Lung microvascular endothelial cell (primary cell): ENCODE measurements at regions not wholly inside any gene's neighbourhood (a gene's known extent, or its start where the extent isn't known, plus 50 kb on each side); places are given as distances from the start of the nearest gene placed in this dataset.

ENCODE experiments used
- DNase-seq, 2 donors: peaks; one replicate each; pipeline versions ENCODE4 v3.0.0 to v3.0.0-alpha.2; 2010; ENCODE audit warnings: low read depth in 2 of 2

DNA sequence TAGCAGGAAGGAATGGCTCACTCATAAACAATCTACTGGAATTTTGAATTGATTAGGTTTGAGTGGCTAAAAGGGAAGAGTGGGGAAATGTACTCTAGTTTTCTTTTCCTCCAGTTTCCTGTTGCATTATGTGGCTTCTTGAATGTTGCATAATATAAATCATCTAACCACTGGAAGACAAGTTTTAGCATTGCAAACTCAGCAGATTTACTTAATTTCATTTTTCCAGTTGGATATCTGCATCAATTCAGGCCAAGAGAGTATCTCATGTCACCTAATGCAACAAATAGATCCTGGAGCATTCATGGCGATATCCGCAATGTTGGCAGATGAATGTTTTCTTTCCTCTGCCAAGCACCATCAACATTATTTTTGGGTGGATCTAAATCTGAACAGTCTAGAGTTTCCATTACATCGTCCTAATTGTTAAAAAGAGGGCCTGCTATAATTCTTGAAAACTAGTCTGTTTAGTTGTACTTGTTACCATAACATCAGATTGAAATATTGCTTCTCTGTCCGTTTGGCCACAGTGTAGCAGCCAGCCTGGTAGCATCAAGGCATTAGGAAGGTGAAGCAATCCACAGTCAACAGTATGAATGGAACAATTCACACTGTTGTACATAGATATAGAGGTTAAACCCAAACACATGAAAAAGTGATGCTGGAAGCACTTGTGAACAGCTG lies 544.2 kb downstream of the ETNK1 start:
- DNase-seq: no peak

DNA sequence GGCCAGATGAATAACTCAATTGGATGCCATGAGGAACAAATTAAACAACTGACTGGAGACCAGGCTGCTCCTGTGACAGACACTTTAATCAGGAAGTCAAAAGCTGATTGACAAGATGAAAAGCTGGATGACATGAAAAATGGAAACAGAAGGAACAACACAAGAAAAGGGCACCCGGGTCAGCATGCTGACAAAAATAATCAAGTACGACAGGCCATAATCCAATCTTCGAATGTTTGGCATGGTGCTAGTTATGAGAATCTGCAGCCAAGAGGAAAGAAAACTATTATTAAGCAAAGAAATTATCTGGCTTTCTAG lies 544.7 kb downstream of the ETNK1 start:
- no peak for DNase-seq

DNA sequence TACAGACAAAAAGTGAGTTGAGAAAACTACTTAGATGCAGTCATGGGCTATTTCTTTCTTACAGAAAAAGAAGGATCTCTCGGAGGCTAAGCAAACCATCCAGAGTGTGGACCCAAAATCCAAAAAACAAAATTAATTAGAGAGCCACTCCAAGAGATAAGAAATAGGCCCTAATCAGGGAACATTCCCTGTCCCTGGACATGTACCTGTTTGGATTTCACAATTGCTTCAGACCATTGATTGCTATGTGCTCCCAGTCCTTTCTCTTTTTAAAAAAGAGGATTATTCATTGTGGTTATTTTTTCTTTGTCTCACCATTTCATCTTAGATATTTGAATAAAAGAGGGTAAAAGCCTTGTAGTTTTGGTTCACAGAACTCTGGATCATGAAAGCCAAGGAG lies 549.9 kb downstream of the ETNK1 start:
- no peak for DNase-seq

DNA sequence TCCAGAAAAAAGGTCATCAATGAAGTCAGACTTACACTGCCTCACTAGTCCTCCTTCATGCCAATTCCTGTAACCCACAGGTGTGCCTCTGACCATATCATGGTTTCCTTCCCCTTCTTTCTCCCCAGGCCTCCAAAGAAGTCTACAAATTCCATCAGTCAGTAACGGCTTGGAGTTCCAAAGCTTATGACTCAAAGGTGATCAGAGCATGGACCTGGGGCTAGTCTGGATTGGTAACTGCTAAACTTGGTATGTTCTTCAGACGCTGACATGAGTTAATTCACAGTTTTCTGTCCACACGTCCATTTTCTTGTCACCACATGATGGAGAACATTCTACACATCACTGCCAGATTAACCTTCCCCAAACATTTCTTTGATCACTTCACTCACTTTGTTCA lies 560.4 kb downstream of the ETNK1 start:
- no peak for DNase-seq

DNA sequence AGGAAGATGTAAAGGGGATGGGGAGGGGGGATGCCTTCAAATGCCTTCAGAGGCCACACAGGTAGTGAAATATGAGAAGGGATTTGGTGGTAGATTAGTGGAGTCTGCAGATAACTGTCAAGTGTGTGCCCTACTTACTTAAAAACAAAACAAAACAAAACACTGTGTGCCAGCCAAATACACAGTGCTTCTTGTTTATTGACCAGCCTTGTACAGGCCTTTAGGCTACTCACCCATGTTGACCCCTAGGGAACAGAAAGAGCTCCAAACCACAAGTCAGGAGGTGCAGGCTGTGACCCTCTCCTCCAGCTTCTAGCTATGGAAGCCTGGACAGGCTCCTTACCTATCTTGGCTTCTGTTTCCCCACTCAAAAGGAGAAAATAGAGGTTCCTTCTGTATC lies 562.0 kb downstream of the ETNK1 start:
- no peak for DNase-seq

DNA sequence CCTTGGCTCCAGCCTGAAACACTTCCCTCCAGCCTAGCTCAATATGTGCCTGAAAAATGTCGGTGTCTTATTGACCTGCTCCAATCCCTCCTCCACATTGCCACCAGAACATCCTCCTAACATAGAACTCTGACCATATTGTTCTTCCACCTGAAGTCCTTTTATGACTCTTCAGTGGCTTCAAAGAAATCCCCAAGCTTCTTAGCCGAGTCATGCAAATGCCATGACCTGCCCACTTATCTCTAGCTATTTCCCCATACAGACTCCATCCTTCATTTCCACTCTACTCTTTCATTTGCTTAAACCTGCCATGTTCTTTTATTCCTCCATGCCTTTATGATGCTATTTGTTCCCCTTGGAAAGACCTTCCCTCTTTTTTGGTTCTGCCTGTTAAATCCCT lies 568.6 kb downstream of the ETNK1 start:
- DNase-seq: no peak

DNA sequence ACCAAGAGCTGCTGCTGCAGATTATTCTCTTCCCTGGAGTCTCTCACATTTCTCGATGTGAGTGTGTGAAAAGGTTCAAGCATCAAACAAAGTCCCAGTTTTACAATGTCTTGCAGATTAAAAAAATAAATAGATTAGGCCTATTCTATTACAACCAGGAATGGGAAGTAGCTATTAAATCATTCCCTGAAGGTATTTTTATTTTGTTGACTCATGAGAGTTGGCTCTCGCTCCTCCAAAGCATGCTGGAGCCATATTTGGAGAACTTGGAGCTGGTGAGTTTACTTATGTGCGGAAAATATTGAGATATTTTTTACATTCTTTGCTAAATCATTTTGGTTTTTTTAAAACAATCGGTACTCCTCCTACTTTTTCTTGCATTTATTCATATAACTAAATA lies 572.3 kb downstream of the ETNK1 start:
- DNase-seq: no peak

DNA sequence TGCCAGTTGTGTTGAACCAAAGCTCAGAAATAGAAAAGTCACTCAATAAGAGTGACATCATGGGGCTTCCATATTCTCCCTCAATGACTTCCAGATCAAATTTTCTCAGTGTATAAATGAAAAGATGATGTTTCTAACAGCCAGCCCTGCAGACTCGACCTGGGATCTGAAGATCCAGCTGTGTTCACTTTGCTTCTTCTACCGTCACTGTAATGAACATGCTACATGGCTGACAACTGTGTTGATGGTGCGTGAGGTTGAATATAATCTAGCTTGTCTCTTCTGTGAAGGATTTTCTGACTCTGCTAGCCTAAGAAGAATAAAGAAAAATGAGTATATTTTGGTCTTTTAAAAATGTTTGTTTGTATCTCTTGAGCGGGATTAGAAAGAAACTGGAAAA lies 577.8 kb downstream of the ETNK1 start:
- no peak for DNase-seq

DNA sequence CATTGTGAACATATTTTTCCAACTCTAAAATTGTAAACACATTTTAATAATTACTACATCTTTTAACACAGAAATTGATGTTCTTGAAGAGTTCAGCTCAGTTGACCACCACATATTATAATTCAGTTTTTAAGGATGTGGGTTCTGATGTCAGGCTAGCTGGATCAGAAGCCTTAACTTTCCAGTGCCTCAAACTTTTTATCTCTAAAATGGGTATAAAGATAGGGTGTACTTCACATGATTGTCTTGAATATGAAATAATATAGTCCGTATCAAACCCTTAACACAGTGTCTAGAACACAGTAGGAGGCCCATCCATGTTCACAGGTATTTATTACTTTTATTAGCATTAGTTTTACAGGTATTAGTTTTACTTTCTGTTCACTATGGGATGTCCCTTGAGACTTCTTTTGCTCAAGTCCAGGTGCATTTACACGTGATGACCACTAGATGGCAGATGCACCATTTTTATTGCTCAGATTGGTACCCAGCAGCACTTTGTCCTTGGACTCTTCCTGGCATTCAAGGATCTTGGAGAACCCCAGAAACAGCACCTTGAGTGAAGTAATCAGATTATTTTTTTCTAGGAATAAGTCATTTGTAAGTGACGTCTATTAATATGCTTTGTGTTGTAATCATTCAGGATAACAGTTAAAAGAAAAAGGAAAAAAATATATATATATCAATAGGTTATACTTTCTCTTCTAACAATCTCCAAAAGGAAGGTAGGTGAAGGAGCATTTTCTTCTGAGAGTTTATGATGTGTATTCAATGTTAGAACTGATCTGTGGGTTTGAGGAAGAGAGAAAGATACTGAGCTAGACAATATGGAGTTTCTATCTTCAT lies 580.2 kb downstream of the ETNK1 start:
- DNase-seq: peak; percentile 64 to 69

DNA sequence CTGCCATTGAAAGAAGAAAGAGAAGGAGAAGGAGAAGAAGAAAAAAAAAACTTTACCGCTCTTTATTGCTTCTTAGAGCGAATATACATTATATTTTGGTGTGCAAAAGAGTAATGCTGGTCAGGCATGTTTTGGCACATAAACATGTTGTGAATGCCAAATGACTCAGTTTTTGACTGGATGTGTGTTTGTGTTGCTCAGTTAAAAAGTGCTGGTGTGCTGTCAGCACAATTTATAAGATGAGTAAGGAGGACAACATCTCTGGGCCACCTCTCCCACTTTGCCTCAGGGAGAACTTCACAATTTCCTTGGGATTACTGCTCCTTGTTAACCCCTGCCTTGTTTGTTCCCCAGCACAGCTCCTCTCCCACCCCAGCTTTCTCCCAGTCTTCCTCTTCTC lies 584.8 kb downstream of the ETNK1 start:
- DNase-seq: no peak

DNA sequence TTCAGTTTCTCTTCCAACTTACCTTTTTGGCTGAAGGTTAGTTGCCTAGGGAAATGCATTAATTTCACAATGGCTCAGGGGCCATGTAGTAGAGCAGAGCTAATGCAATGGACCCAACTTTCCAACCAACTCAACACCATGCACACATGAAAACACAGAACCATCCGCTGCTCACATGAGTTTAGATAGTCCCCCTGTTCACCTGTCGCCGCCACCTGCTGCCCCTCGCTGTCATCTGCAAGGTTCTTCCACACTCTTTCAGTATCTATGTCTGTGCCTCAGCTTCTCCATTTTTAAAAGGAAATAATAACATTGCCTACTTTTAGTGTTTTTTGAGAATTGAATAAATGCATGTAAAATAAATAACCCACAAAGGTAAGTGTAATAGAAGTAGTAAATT lies 585.6 kb downstream of the ETNK1 start:
- DNase-seq: no peak

DNA sequence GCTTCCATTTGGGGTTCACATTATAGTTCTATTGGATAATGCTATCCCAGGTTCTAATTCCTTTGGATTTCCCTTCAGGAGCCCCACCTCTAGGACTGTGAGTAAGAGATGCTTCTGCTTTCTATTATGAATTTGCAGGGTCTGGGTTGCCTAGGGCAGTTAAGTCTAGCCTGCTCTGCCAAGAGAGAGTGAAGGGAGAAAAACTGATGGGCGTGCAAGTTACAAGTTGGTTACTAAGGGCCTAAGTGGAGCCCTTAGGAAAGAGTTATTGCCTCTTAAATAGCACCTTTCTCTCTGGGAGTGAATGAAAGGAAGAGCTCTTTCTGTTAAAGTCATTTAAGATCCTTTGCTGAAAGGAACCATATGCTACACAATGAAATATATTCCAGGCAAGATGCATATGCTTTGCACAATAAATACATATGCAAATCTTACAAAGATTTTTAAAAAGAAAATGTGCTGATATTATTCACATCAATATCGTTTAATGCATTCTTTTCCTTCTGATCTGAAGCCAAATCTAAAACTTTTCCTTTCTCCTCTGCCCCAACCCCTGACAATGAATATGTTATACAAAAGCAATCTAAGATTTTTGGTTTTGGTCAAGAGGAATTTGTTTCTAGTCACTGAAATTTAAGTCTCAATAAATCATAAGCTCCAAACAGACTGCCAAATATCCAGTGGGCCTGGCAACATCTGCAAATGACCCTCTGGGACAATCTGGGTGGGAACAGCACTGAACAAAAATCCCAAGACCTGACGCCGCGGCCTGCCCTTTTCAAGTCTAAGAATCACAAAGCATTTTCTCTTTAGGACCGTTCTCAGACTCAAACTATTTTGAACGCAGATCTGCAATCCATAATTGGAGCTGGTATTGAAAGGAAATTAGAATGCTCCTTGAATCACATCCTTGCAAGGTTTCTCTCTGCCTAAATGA lies 586.7 kb downstream of the ETNK1 start:
- no peak for DNase-seq

DNA sequence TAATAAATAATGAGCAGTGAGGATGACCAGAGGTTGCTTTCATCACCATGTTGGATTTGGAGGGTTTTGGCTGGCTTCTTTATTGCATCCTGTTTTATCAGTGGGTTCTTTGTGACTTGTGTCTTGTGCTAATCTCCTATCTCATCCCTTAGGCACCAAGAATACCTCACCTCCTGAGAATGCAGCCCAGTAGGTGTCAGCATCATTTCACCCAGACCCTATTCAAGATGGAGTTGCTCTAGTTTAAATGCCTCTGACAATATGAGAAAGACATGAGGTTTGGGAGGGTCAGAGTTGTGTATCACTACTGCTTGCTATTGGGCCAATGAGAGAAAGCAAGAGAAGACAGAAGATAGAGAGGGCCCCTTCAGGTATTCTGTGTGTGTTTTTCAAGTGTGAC lies 592.2 kb downstream of the ETNK1 start:
- DNase-seq: no peak

DNA sequence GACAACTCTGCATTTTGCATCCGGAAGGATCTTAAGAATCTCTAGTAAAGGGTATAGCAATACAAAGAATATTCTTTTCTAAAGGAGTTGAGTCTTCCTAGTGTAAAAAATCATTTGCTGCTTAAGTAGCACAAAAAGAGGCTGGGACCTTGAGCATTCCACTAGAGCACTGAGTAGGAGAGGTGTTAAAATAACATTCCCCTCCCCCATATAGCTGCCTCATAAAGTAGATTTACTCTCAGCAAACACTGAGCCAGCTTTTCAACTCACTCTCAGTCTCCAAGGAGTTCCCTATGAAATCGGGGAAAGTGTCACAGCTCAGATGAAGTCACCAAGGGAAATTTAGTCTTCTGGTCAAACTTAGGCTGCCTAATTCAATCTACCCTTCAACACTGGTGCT lies 592.7 kb downstream of the ETNK1 start:
- DNase-seq: no peak

DNA sequence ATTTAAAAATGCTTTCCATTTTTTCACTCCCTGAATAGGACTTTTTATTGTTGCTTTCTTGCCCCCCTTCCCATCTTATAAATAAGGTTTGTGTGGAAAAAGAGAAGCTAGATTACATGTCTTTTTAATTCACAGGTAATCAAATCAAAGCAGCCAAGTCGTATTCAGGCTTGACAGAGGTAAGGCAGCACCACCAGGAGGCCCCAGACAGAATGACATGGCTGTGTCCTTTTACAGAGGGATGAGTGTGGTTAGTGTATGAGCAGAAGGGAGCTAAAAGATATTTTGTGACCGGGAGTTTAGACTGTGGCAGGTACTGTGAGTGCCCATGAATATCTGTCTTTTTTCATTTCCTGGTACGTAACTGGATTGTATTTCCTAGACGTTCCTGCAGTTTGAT lies 596.1 kb downstream of the ETNK1 start:
- no peak for DNase-seq

DNA sequence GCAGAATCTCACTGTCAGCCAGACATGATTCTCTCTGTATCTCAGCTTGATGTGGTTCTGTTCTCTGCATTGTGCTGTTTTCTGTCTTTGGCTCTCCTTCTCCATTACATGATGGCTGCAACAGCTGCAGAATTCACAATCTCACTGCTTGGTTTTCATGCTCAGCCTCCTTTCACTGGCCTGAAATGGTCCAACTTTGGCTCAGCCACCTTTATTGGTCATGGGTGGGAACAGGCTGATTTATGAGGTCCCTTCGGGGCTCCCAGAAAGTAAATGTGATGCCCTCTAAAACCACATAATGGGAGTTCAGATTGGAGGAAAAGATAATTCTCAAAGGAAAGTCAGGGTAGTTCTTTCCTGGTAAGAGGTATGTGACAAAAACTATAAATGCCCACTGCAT lies 597.0 kb downstream of the ETNK1 start:
- no peak for DNase-seq

DNA sequence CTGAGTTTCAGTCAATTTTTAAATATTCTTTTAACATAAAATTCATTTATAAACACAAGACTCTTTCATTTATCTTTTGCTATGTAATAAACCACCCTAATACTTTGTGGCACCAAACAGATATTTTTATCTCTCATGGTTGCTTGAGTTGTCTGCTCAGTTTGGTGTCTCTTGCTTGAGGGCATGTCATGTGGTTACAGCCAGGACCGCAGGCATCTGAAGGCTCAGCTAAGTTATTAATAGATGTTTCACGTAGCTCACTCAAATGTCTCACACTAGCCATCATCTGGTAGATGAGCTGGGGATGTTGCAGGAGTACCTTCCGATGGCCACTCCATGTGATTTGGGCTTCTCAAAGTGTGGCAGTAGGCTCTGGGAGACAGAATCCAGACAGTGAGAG lies 597.8 kb downstream of the ETNK1 start:
- DNase-seq: no peak

DNA sequence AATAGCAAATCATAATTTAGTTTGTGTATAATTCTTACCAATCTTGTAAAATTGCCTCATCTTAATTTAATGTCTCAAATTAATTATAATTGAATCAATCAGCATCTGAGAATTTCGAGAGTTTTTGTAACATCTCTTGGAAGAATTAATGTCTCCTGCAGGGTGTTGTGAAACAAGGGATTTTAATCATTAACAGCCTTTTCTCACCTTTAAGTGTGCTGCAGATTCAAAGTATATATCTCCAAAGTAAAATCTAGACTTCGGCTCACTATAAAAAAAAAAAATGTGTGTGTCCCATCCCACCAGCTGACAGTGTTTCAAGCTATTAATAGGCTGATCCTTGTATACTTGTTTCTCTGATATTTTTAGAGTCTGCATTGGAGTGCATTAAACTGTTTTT lies 603.1 kb downstream of the ETNK1 start:
- no peak for DNase-seq

DNA sequence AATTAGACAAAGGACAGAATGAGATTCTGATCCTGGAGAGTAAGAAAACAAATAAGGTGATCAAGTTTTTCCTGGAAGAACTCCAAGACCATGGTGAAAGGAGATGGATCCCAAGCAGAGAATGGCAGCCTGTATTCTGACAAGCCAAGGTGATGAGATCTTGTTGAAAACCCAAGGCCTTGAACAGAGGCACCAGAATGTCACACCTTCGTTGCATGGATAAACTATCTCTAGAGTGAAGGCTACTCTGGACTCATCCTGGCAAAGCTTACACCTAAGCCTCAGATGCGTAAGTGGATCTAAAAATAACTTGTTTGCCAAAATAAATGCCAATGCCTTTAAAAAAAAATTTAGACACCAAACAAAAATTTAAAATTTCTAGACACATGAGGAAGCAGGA lies 605.9 kb downstream of the ETNK1 start:
- DNase-seq: no peak

DNA sequence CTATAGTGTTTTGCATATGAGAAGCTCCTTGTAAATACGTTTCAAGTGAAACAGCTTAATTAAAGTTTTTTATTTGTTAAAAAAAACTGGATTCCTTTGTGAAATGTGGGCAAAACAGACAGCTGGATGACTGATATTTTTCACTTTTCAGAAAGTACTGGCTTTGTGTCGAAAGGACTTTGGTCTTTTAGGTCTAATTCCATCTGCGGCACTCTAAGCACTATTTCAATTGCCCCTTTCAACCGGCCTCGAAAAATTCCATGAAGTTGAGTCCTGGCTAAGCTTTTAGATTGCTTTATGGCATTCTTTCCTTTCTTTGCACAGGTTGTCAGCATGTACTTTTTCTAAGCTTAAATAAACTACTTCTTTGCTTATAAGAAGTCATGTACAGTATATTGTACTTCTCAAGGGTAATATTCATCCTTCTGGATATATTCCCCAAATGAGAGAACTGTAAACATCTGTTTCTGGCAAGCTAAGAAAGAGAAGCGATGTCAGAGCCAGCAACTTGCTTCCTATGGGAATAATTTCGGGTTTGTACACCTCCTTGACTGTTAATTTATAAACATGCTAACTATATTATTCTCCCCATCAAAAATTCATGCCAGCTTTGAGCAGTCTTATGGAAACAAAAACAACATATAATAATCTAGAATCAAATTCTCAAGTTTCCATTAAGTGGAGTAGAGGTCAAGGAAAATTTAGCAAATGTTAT lies 611.3 kb downstream of the ETNK1 start:
- no peak for DNase-seq

DNA sequence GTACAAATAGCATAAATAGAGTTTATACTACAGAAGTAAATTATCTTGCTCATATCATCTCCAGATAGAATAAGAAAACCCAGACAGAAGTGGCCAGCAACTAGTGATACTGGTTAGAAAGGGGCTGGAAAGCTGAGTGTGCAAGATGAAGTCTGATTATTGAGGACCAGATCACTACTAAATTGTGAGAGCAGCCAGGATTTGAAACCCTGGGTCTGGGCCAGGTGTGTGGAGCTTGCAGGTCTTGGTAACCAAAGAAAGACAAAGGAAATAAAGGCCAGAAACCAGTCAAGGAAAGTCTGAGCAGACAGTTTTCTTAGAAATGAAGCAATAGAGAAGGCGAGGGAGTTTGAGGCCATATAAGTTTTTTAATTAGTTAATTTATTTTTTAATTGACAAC lies 611.8 kb downstream of the ETNK1 start:
- DNase-seq: no peak

DNA sequence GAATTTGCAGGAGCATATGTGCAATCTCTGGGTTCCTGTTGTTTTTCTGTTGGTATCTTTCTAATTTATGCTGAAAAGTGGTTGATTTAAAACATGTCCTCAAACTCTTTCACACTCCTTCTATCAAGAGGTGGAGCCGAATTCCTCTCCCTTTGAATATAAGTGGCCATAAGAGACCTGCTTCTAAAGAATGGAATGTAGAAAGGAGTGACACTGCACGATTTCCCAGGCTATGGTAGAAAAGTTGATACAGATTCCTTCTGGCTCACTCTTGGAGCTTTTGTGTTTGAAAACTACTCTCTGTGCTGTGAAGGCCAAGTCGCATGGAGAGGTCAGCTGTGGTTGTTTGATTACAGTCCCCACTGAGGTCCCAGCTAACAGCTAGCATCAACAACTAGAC lies 613.2 kb downstream of the ETNK1 start:
- DNase-seq: no peak
